Spleen (tissue), 7 donors: ENCODE measurements at regions not wholly inside any gene's neighbourhood (a gene's known extent, or its start where the extent isn't known, plus 50 kb on each side); places are given as distances from the start of the nearest gene placed in this dataset.

Experiments used
- CTCF ChIP-seq, 11 experiments: fragments of 200-600 bp in 7 of 11; fragments of 450-650 bp in 4 of 11; sonication (generic) in 4 of 11; IDR thresholded peaks in 8 of 11; conservative IDR thresholded peaks in 3 of 11; 1 replicate in 7 of 11; 2 replicates in 4 of 11; pipeline versions ENCODE4 v1.4.0 to v1.8.0; 2016 to 2021; ENCODE audit warnings: antibody characterized with exemption in 11 of 11, inconsistent platforms in 4 of 11, mild to moderate bottlenecking in 1 of 11
- POLR2A ChIP-seq, 3 donors: fragments of 450-650 bp; IDR thresholded peaks; one replicate each; pipeline ENCODE4 v1.5.1; 2017; ENCODE audit warnings: antibody characterized with exemption in 3 of 3, mild to moderate bottlenecking in 1 of 3
- POLR2AphosphoS5 ChIP-seq, 3 donors: sonication (generic); formaldehyde crosslinking; IDR thresholded peaks; one replicate each; pipeline ENCODE4 v1.5.1; 2017; ENCODE audit warnings: antibody characterized with exemption in 3 of 3
- donor health status: DM: no; HTN: no; CAD: no; lungs with moderate emphysema.
- donor health status: DM: no; HTN: no; CAD: no.
- donor health status: DM: no; HTN: no; CAD: no.

DNA sequence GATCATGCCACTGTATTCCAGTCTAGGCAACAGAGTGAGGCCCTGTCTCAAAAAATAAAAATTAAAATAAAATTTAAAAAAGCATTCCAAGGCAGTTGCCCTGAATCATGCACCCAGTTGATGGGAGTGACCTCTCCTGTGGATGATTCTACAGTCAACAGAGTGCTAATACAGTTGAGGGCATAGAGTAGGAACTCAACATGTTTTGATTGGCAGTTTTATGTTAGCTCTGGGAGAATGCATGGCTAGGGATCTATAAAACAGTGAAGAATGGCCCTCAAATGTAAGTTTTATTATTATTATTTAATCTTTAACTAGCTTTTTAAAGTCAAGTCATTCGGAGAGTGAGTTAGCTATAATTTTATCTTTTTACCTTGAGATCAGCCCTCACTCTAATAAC, 228.5 kb upstream of the ITGA4 start:
- TF ChIP-seq CTCF (IDR thresholded peaks at IDR 0.05 in 8 of 11, conservative IDR thresholded peaks at IDR 0.05 in 3 of 11): no peak
- no peak for TF ChIP-seq POLR2A (IDR thresholded peaks at IDR 0.05)
- no peak for TF ChIP-seq POLR2AphosphoS5 (IDR thresholded peaks at IDR 0.05)
